GM12878 (cell line): ENCODE measurements at regions not wholly inside any gene's neighbourhood (a gene's known extent, or its start where the extent isn't known, plus 50 kb on each side); places are given as distances from the start of the nearest gene placed in this dataset.

Experiments
- ATAC-seq: fragments of 200-7000 bp; cut with Tn5 transposase; 3 replicates; pipeline ENCODE4 v1.9.1; 2020; ENCODE audit warnings: mild to moderate bottlenecking, moderate library complexity
- BruUV-seq: library from RNA; stranded (reverse); fragments of 400-500 nt; replicated peaks from 2 replicates; lab custom pipeline; 2021; lab: Mats Ljungman, UMichigan
- CTCF ChIA-PET: fragments of 300-600 bp; sonication (Branson Sonifier 250); formaldehyde crosslinking; extraction: SDS; loops from one replicate; lab custom pipeline; 2021; ENCODE audit warnings: inconsistent platforms; lab: Yijun Ruan, JAX
- POLR2A ChIA-PET: fragments of 350-600 bp; formaldehyde crosslinking; extraction: SDS; loops from one replicate; lab custom pipeline; 2021; ENCODE audit warnings: inconsistent platforms; lab: Charles Lee
- RAD21 ChIA-PET: fragments of 300-600 bp; sonication (Branson Sonifier 250); formaldehyde crosslinking; loops from one replicate; lab custom pipeline; 2023; ENCODE audit warnings: antibody characterized with exemption; ENCODE audit not compliant: unreplicated experiment; lab: Charles Lee
- SMC1A ChIA-PET: fragments of 300-600 bp; sonication (Branson Sonifier 250); formaldehyde crosslinking; loops from one replicate; lab custom pipeline; 2023; ENCODE audit not compliant: unreplicated experiment, uncharacterized antibody; lab: Charles Lee
- DNase-seq: peaks from one replicate; pipeline ENCODE4 v3.0.0-alpha.2; 2011; ENCODE audit warnings: low read depth, low spot score
- FAIRE-seq: peaks from 3 replicates; lab custom pipeline; 2011; peaks lifted over from hg19 to GRCh38; lab: Jason Lieb, UNC
- H2AFZ ChIP-seq: 2 replicates; pipeline ENCODE4 v1.6.0; 2011; ENCODE audit warnings: low read depth, low read length, control low read depth; ENCODE audit not compliant: control insufficient read depth
- H3K27ac ChIP-seq: 2 replicates; pipeline ENCODE4 v1.5.1; 2011; ENCODE audit warnings: control low read depth; ENCODE audit not compliant: control insufficient read depth, insufficient read depth
- H3K27me3 ChIP-seq, 2 experiments: replicated peaks in 1 of 2; 2 replicates each; pipeline versions ENCODE4 v1.6.0 to v1.6.1; 2011; ENCODE audit warnings: low read length in 1 of 2; ENCODE audit not compliant: control insufficient read depth in 2 of 2, insufficient read depth in 2 of 2
- H3K36me3 ChIP-seq, 2 experiments: 2 replicates each; pipeline ENCODE4 v1.5.1; 2011; ENCODE audit warnings: low read length in 1 of 2; ENCODE audit not compliant: control insufficient read depth in 2 of 2, insufficient read depth in 2 of 2
- H3K4me1 ChIP-seq: 2 replicates; pipeline ENCODE4 v1.6.1; 2011; ENCODE audit warnings: mild to moderate bottlenecking, low read length, moderate library complexity, mixed read lengths; ENCODE audit not compliant: control insufficient read depth, insufficient read depth
- H3K4me2 ChIP-seq: 2 replicates; pipeline ENCODE4 v1.6.0; 2011; ENCODE audit warnings: control low read depth; ENCODE audit not compliant: control insufficient read depth, insufficient read depth
- H3K4me3 ChIP-seq: fragments of 200-600 bp; sonication (generic); 2 replicates; pipeline ENCODE4 v1.5.1; 2016
- H3K79me2 ChIP-seq: 2 replicates; pipeline ENCODE4 v1.6.0; 2011; ENCODE audit warnings: low read length; ENCODE audit not compliant: control insufficient read depth, insufficient read depth
- H3K9ac ChIP-seq: 2 replicates; pipeline ENCODE4 v1.8.0; 2011; ENCODE audit warnings: low read length, control low read depth, mixed read lengths; ENCODE audit not compliant: control insufficient read depth, insufficient read depth
- H3K9me3 ChIP-seq: replicated peaks from 3 replicates; pipeline ENCODE4 v1.5.1; 2011; ENCODE audit warnings: mild to moderate bottlenecking, low read length; ENCODE audit not compliant: control insufficient read depth, insufficient read depth
- H4K20me1 ChIP-seq: 2 replicates; pipeline ENCODE4 v1.6.0; 2011; ENCODE audit not compliant: control insufficient read depth, insufficient read depth
- CHD4 ChIP-seq: fragments of 200-600 bp; sonication (generic); IDR thresholded peaks from 2 replicates; pipeline ENCODE4 v1.6.1; 2016; ENCODE audit warnings: mild to moderate bottlenecking
- ZBED1 ChIP-seq: IDR thresholded peaks from 2 replicates; pipeline ENCODE4 v1.6.1; 2016; ENCODE audit warnings: borderline replicate concordance
- ZNF207 ChIP-seq: fragments of 450-650 bp; IDR thresholded peaks from 2 replicates; pipeline ENCODE4 v1.6.1; 2014; ENCODE audit warnings: antibody characterized with exemption, mild to moderate bottlenecking, borderline replicate concordance
- ZZZ3 ChIP-seq: IDR thresholded peaks from 2 replicates; pipeline ENCODE4 v1.6.1; 2011; ENCODE audit warnings: low read depth; ENCODE audit not compliant: control insufficient read depth, insufficient read length
- WGBS: methylation state at CpG from one replicate; pipeline ENCODE4 v1.1.6; 2016; ENCODE audit warnings: low lambda C conversion rate; ENCODE audit not compliant: insufficient replicate concordance, insufficient coverage; ENCODE audit errors: missing lambda C conversion rate; 5-methylcytosine and 5-hydroxymethylcytosine counted together
- in situ Hi-C: fragments of 300-500 bp; cut with MboI; formaldehyde crosslinking; loops from 9 replicates; pipeline ENCODE4 v1.14.3; 2018; ENCODE audit warnings: mixed read lengths
- intact Hi-C: fragments of 100-400 bp; cut with micrococcal nuclease; formaldehyde crosslinking; loops from one replicate; pipeline ENCODE4 v1.14.2; 2022; ENCODE audit not compliant: unreplicated experiment
- TF ChIP-seq, protein P1 (sequence below): fragments of 450-650 bp; conservative IDR thresholded peaks from 2 replicates; pipeline ENCODE4 v1.6.1; 2017; ENCODE audit warnings: mild to moderate bottlenecking, moderate library complexity
- TF ChIP-seq, protein P2 (sequence below): IDR thresholded peaks from 2 replicates; pipeline ENCODE4 v1.6.1; 2012; ENCODE audit warnings: low read depth, low read length, improper control_type of control experiment

DNA sequence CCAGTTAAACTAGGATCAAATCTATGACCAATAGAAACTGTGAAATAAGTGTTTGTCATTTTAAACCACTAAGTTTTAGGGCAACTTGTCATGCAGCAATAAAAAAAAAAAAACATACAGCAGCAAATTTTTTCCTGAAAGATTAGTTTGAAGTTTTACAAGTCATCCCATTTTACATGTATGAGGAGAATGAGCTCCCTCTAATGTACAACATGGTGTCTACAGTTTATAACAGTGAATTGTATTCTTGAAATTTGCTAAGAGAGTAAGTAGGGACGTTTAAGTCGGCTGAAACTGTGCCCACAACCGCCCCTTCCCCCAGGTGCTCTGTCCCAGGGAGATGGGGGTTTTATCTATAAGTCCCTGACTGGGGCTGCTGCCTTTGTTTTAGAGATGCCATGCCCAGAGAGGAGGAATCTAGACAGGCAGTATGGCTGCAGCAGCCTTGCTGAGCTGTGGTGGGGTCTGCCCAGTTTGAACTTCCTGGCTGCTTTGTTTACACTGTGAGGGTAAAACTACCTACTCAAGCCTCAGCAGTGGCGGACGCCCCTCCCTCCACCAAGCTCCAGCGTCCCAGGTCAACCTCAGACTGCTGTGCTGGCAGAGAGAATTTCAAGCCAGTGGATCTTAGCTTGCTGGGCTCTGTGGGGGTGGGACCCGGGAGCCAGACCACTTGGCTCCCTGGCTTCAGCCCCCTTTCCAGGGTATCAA, 499.3 kb upstream of the CT83 start:
- no peaks in the 10 kb centered on the region for H3K36me3 ChIP-seq
- no peak for ATAC-seq

More for the DNA sequence above, 499.3 kb upstream of the CT83 start:
- in situ Hi-C loops (no loop called here), intact Hi-C loops (no loop called here)
- Histone ChIP-seq H3K27ac (no peak overlapping the region), H3K4me1 (no peaks in the 10 kb centered on the region), H3K4me2 (no peak overlapping the region), H3K4me3 (no peak overlapping the region), H3K79me2 (no peaks in the 10 kb centered on the region), H3K27me3 (no peaks in the 10 kb centered on the region), H4K20me1 (no peaks in the 10 kb centered on the region), H3K9me3 (no peaks in the 10 kb centered on the region), H3K9ac (no peak overlapping the region), H2AFZ (no peak overlapping the region)
- SMC1A ChIA-PET = interaction anchor here (0.6 to 1.5 kb wide), 15 partner anchors 10 to 1304 kb away, joined by 3 to 6 read pairs (median 4); no protein-coding TSS in a partner anchor
- RAD21 ChIA-PET = interaction anchor here (0.6 to 2.1 kb wide), 13 partner anchors 10 to 1576 kb away, joined by 3 to 14 read pairs (median 3); no protein-coding TSS in a partner anchor
- POLR2A ChIA-PET = interaction anchor here (0.6 kb wide), 1 partner anchor 21 kb away, joined by 4 read pairs; no protein-coding TSS in a partner anchor
- CTCF ChIA-PET = interaction anchor here (0.6 to 2.2 kb wide), 9 partner anchors 16 to 1293 kb away, joined by 3 to 8 read pairs (median 4); no protein-coding TSS in a partner anchor
- TF ChIP-seq ZBED1 (no peak), CHD4 (no peak), ZZZ3 (no peak), ZNF207 (no peak)
- TF ChIP-seq, protein P1, sequence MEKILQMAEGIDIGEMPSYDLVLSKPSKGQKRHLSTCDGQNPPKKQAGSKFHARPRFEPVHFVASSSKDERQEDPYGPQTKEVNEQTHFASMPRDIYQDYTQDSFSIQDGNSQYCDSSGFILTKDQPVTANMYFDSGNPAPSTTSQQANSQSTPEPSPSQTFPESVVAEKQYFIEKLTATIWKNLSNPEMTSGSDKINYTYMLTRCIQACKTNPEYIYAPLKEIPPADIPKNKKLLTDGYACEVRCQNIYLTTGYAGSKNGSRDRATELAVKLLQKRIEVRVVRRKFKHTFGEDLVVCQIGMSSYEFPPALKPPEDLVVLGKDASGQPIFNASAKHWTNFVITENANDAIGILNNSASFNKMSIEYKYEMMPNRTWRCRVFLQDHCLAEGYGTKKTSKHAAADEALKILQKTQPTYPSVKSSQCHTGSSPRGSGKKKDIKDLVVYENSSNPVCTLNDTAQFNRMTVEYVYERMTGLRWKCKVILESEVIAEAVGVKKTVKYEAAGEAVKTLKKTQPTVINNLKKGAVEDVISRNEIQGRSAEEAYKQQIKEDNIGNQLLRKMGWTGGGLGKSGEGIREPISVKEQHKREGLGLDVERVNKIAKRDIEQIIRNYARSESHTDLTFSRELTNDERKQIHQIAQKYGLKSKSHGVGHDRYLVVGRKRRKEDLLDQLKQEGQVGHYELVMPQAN = no peak
- TF ChIP-seq, protein P2, sequence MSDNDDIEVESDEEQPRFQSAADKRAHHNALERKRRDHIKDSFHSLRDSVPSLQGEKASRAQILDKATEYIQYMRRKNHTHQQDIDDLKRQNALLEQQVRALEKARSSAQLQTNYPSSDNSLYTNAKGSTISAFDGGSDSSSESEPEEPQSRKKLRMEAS = no peak
- BruUV-seq = no TSS peak
- DNase-seq = no peak
- 6% methylated on average over 5 of the region's 7 CpGs for WGBS
- FAIRE-seq = no peak
